ENCODE measurements at regions not wholly inside any gene's neighbourhood (a gene's known extent, or its start where the extent isn't known, plus 50 kb on each side); places are given as distances from the start of the nearest gene placed in this dataset.

DNA sequence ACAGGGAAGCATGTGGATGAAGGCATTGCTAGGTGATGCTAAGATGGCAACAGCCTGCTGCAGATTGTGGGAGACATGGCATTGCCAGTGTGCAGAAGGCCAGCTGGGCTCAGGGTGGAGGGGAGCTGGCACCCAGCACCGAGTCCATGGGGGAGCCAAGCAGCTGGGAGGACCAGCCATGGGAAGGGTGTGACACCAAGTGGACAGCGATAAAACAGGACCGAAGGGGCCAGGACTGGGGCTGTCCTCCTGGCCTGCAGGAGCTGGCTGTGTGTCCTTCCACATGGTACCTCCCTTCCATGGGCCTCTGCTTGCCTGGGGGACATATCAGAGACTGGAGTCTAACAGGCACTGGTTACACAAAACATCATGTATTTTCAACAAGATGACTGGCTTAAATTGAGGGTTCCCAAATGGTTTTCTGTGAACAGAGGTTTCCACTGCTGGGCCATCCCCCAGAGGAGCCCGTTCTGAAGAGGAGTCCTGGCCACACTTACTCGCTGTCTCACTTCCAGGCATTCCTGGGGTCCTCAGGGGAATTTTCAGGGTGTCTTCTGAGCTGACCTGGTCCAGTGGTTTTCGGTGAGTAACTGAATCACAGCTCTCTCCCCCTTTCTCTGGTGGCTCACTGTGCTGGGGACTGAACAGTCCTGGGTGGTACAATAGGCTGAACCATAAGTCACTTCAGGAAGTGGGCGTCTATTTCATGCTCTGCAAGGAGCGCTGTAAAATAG is 60.4 kb upstream of the TNP1 start:
- DNase-seq, result no peak

DNA sequence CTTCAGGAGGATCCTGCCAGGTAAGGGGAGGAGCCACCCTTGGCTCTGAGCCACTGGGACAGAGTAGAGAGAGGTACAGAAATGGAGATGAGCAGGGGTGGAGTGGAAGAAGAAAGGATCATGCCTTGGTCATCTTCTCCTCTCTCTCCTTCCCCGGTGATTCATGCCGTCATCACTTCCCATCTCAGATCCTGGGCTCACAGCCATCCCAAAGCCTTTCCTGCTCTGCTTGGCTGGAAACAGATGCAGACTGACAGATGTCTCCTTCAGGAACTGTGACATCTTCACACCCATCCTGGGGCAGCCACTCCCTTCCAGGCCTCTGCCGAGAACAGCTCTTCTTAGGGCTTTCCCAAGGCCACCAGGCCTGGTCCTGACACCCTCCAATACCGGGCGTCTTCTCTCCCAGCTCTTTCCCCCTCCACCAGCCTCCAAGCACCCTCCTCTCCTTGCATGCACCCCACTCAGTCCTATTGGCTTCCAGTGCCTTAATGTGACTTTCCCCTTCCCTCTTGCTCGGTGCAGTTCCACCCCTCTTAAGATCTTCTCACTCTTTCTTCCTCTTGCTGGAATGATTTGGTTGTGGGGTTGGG is 58.3 kb upstream of the TNP1 start:
- DNase-seq, result no peak

DNA sequence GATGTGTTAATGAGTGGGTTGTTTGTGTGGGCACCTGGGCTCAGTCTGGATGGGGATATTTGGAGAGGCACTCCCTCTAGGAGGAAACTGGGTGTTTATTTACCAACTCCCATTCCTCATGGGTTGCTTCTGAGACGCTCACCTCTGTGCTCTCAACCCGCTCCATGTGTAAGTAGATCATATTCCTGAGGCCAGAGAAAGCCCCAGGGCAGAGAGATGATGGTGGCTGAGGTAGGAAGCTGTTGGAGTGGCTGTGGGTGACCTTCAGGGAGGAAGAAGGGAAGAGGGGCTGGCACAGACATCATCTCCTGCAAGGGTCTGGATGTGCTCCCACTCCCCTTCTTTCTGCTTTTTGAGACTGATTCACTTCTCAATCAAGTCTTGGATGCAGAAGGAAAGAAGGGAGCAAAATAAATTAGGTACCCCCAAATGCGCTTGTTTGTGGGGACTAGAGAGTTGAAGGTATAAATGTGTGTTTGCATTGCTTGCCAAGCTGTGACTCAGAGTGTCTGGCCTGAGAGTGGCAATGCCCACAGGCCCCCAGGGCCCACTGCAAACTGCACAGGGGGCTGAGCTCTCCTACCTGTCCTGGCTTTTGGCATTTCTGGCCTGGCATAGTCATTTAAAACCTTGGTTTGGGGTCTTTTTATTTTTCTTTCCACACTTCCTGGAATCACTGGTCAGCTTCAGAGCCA is 57.2 kb upstream of the TNP1 start:
- DNase-seq, result no peak

DNA sequence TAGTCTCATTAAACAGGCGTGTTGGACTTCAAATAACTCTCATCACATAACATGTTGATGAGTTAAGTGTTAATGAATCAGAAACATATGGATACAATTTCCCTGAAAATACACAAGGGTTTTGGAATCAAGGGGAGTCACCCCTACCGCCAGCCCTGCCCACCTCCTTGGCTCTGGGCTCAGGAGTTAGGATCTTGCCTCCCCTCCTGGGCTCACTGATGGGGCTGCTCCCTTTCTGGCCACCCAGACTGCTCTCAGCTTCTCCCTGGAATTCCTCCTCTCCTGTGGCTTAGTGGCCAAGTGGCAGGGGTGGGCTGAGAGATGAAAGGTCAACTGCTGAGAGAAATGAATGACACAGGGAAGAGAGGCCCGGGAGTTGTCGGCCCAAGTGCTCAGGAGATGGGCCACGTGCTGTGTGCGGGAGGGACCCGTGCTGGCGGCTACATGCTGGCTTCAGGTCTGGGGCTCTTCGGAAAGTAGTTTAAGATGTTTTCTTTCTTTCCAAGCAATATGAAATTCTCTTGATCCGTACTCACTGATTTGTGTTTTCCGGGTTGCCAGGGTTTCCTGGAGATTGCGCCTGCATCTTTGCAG is 55.8 kb upstream of the TNP1 start:
- DNase-seq, result no peak

DNA sequence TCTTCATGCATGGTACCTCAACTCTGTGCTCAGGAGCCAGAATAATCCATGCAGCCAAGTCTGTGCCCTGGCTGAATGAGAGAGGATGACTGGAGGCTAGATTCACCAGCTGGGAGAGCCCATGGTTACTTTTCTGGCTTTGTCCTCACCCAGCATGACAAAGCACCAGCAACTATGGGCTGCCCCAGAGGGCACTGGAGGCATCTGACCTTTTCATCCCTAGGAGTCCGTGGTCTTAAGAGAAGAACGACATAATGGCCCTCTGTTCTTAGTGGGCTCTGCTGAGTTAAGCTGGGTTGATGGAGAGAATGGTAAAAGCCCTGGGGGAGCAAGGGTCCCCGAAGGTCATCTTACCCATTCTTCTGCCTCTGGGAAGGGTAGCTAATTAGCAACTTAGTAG is 54.6 kb upstream of the TNP1 start:
- no peak for DNase-seq

DNA sequence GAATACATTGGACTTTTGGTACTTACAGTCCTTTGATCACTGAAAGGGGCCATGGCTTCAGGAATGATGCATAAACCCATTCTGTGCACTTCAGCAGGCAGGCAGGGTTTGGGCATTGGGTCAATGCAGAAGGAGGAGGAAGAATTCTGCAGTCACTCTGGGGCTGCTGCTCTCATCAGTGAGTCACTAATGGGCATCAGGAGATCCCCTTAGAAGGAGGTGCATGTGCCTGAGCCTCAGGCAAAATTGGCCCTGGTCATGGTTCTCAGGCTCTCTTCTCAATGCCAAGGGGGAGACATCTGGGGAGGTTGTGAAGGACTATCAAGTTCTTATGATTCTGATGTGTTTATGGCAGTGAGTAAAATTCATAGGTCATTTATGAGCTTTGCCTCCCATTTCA is 52.0 kb upstream of the TNP1 start:
- no peak for DNase-seq

DNA sequence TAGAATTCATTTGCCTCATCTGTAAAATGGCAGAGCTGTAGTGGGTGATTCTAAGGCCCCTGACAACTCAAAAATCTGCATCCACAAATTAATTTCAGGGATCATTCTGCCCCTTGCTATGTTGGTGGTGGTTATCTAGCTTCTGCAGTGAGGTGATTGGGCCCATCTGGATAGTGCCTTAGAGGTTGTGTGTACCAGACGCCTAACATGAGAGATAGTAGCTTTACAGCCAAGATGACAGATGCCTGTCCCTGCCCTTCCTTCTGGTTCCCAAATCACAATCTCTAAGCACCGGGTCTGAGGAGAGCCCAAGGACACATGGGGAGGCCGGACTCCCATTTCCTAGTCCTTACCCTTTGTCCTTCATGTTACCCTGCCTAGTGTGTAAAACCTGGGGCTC is 51.1 kb upstream of the TNP1 start:
- DNase-seq, result peak; percentile 38

DNA sequence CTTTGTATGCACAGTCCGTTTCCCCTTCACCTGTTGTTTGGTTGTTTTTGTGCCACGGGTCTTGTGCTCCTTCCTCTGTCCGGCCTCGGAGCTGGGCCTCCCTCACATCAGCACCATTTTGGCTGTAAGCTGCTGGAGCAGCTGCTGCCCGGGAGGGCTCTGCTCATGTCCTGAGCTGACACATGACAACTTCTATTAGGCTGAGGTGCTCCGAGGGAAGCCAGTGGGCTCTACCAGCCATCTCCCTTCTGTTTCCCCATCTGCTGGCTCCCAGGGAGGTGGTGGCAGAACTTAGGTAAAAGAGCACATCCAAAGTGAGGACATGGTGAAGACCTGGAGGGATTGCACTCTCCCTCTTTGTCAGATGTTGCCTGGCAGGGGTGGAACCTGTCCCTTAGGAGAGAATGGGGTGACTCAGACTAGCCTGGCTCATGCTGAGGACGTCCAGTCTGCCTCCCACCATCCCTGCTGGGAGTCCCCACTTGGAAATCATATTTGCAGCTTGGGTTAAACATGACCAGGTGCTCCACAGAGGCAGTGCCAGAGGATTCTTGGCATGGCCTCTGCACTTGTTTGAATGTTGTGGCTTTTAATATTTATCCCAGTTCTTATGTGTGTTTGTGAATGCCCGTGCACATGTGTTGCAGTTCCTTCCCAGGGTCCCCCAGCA is 49.8 kb upstream of the TNP1 start:
- no peak for DNase-seq

Measured in hematopoietic multipotent progenitor cell treated with erythropoietin and hydrocortisone succinate and interleukin-3 and kit ligand, for 4 days (in vitro differentiated cells).